RWPE2 (cell line): ENCODE measurements at regions not wholly inside any gene's neighbourhood (a gene's known extent, or its start where the extent isn't known, plus 50 kb on each side); places are given as distances from the start of the nearest gene placed in this dataset.

Experiments used
- ATAC-seq: fragments of 200-7000 bp; cut with Tn5 transposase; 3 replicates; pipeline ENCODE4 v1.9.1; 2021; ENCODE audit warnings: low read depth
- DNase-seq: peaks from one replicate; pipeline ENCODE4 v3.0.0-alpha.2; 2020; ENCODE audit warnings: low spot score
- H3K27ac ChIP-seq: fragments of 450-650 bp; 2 replicates; pipeline ENCODE4 v1.5.1; 2017; ENCODE audit warnings: mild to moderate bottlenecking; ENCODE audit not compliant: poor library complexity, severe bottlenecking
- H3K27me3 ChIP-seq: fragments of 250-450 bp; sonication (Bioruptor Pico); 2 replicates; pipeline ENCODE4 v1.5.1; 2021; ENCODE audit warnings: mild to moderate bottlenecking, moderate library complexity; ENCODE audit not compliant: insufficient read depth, poor library complexity, severe bottlenecking
- H3K36me3 ChIP-seq: fragments of 250-450 bp; sonication (Bioruptor Pico); 2 replicates; pipeline ENCODE4 v1.5.1; 2020; ENCODE audit warnings: low read depth, mild to moderate bottlenecking, moderate library complexity
- H3K4me1 ChIP-seq: fragments of 250-450 bp; sonication (Bioruptor Pico); 2 replicates; pipeline ENCODE4 v1.5.1; 2021; ENCODE audit warnings: mild to moderate bottlenecking, moderate library complexity; ENCODE audit not compliant: insufficient read depth, poor library complexity, severe bottlenecking
- H3K4me3 ChIP-seq: fragments of 250-450 bp; sonication (Bioruptor Pico); 2 replicates; pipeline ENCODE4 v1.5.1; 2021; ENCODE audit warnings: mild to moderate bottlenecking, moderate library complexity; ENCODE audit not compliant: severe bottlenecking
- H3K9me3 ChIP-seq: fragments of 250-450 bp; sonication (Bioruptor Pico); 2 replicates; pipeline ENCODE4 v1.5.1; 2021; ENCODE audit warnings: mild to moderate bottlenecking, moderate library complexity; ENCODE audit not compliant: severe bottlenecking
- CTCF ChIP-seq: fragments of 450-650 bp; IDR thresholded peaks from one replicate; pipeline ENCODE4 v1.5.1; 2017; ENCODE audit warnings: mild to moderate bottlenecking, moderate library complexity; ENCODE audit not compliant: poor library complexity, severe bottlenecking

- ATAC-seq (no peak), DNase-seq (no peak)
- Histone ChIP-seq H3K4me3 (no peak overlapping the region), H3K27me3 (no peaks in the 10 kb centered on the region), H3K27ac (no peak overlapping the region), H3K9me3 (no peaks in the 10 kb centered on the region), H3K4me1 (no peaks in the 10 kb centered on the region), H3K36me3 (no peaks in the 10 kb centered on the region)
- no peak for TF ChIP-seq CTCF
Measured at GRCh38 chr11:109762546-109762945, 330.6 kb upstream of the ZC3H12C start.

DNA sequence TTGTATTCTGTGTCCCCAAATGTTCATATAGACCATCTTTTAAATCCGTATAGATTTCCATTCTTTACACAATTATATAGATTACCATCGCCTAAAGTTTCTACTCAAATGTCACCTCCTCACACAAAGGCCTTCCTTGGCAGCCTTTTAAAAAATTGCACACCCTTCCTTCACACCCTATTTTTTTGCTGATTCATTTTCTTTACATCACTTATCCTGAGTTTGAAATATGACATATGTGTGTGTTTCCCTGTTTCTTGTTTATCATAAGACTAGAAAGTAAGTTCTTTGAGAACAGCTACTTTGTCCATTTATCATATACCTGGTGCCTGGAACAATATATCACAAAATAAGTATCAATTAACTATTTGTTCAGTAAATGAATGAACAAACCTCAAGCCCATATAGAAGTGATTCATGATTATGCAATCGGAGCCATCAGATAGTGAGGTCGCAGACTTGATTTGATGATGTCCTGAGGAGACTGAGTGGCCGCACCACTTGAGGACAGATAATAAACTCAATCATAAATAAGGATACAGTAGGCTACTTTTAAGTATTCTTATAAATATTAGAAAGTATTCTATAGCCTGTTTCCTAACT, 327.4 kb upstream of the ZC3H12C start:
- H3K4me3 ChIP-seq = no peak overlapping the region
- no peak for TF ChIP-seq CTCF
- no peaks in the 10 kb centered on the region for H3K27me3 ChIP-seq
- H3K4me1 ChIP-seq = no peaks in the 10 kb centered on the region
- no peaks in the 10 kb centered on the region for H3K36me3 ChIP-seq
- no peak overlapping the region for H3K27ac ChIP-seq
- H3K9me3 ChIP-seq = no peaks in the 10 kb centered on the region
- DNase-seq (no peak), ATAC-seq (no peak)

- no peak for ATAC-seq
- Histone ChIP-seq H3K4me1 (no peaks in the 10 kb centered on the region), H3K36me3 (no peaks in the 10 kb centered on the region), H3K27ac (no peak overlapping the region), H3K4me3 (no peak overlapping the region), H3K27me3 (no peaks in the 10 kb centered on the region), H3K9me3 (no peaks in the 10 kb centered on the region)
- DNase-seq = no peak
- TF ChIP-seq CTCF = no peak
Measured at GRCh38 chr11:109769858-109770257, 323.3 kb upstream of the ZC3H12C start.

DNA sequence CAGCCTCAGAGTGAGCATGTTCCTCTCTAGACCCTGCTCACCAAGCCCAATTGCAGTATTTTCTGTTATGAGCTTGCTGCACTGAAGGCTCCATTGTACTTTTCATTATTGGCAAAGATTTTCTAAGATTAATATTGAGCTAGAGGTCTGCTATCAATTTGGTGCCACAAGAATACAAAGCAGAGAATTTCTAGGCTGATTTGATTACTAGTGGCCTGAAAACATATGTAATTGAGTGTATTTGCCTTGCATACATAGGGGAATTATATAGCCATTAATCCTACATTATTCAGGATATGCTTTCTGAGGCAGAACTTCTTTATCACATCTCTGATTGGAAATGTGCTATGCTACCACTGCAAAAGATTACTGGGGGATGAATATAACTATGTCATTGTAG, 322.9 kb upstream of the ZC3H12C start:
- no peak overlapping the region for H3K27ac ChIP-seq
- no peaks in the 10 kb centered on the region for H3K4me1 ChIP-seq

More for the DNA sequence above, 322.9 kb upstream of the ZC3H12C start:
- TF ChIP-seq CTCF = no peak
- Histone ChIP-seq H3K9me3 (no peaks in the 10 kb centered on the region), H3K27me3 (no peaks in the 10 kb centered on the region), H3K4me3 (no peak overlapping the region), H3K36me3 (no peaks in the 10 kb centered on the region)
- ATAC-seq = no peak
- DNase-seq = no peak
